Stomach smooth muscle (tissue), 2 donors: ENCODE measurements at regions not wholly inside any gene's neighbourhood (a gene's known extent, or its start where the extent isn't known, plus 50 kb on each side); places are given as distances from the start of the nearest gene placed in this dataset.

ENCODE experiments used
- H3K27ac ChIP-seq: one replicate; pipeline ENCODE4 v1.7.0; 2013; ENCODE audit warnings: mild to moderate bottlenecking, low read length, inconsistent platforms
- H3K27me3 ChIP-seq, 2 donors: one replicate each; pipeline ENCODE4 v1.7.0; 2013; ENCODE audit warnings: low read length in 2 of 2; ENCODE audit not compliant: insufficient read depth in 2 of 2, control insufficient read depth in 1 of 2
- H3K36me3 ChIP-seq, 2 donors: one replicate each; pipeline ENCODE4 v1.7.0; 2013; ENCODE audit warnings: low read length in 2 of 2; ENCODE audit not compliant: control insufficient read depth in 2 of 2, insufficient read depth in 2 of 2
- H3K4me1 ChIP-seq: one replicate; pipeline ENCODE4 v1.7.0; 2013; ENCODE audit warnings: low read length; ENCODE audit not compliant: control insufficient read depth, insufficient read depth
- H3K4me3 ChIP-seq, 2 donors: one replicate each; pipeline ENCODE4 v1.7.0; 2013; ENCODE audit warnings: low read length in 2 of 2
- H3K9ac ChIP-seq, 2 donors: one replicate each; pipeline ENCODE4 v1.7.0; 2013; ENCODE audit warnings: low read length in 2 of 2, mild to moderate bottlenecking in 1 of 2
- H3K9me3 ChIP-seq, 2 donors: one replicate each; pipeline ENCODE4 v1.7.0; 2013; ENCODE audit warnings: low read length in 2 of 2; ENCODE audit not compliant: control insufficient read depth in 2 of 2
- donor health status: healthy.
- donor health status: Pancreatic carcinoma.

GRCh38 chr5:38119836-38120235 is 138.5 kb upstream of the EGFLAM start:
- no peaks in the 10 kb centered on the region for H3K27me3 ChIP-seq
- H3K9me3 ChIP-seq, result no peaks in the 10 kb centered on the region
- no peaks in the 10 kb centered on the region for H3K4me1 ChIP-seq
- no peak overlapping the region for H3K4me3 ChIP-seq
- no peak overlapping the region for H3K9ac ChIP-seq
- H3K36me3 ChIP-seq, result no peaks in the 10 kb centered on the region
- no peak overlapping the region for H3K27ac ChIP-seq

DNA sequence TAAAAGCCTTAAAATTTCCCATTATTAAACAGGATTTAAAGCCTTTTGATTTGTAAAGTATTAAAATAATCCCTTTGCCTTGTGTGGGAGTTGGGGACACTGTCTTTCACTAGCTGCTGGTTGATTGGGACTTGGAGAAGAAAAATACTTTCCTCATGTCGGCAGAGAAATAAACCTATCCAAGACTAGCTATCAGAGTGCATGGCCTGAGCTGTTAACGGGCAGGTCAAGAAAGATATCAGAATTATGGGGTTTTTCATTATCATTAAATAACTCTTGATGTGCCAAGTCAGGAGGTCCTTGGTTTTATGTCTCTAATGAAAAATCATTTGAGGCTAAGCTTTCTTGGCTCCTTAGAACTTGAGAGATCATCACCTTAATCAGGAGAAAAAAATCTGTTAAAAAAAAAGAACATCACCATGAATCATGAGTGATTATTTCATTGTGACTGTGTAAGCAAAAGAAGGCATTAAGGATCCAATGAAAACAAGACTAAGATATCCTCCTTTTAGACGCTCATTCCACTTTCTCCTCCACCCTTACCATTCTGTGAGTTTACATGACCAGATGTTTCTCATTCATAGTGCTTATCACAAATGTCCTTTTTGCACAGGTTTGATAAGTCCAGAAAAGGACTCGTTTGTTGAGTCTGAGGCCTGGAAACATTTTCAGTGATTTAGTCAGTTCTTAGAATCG is 140.4 kb upstream of the EGFLAM start:
- Histone ChIP-seq H3K36me3 (no peaks in the 10 kb centered on the region), H3K27me3 (no peaks in the 10 kb centered on the region), H3K4me1 (no peaks in the 10 kb centered on the region), H3K9me3 (no peaks in the 10 kb centered on the region), H3K27ac (no peak overlapping the region), H3K9ac (no peak overlapping the region), H3K4me3 (no peak overlapping the region)

DNA sequence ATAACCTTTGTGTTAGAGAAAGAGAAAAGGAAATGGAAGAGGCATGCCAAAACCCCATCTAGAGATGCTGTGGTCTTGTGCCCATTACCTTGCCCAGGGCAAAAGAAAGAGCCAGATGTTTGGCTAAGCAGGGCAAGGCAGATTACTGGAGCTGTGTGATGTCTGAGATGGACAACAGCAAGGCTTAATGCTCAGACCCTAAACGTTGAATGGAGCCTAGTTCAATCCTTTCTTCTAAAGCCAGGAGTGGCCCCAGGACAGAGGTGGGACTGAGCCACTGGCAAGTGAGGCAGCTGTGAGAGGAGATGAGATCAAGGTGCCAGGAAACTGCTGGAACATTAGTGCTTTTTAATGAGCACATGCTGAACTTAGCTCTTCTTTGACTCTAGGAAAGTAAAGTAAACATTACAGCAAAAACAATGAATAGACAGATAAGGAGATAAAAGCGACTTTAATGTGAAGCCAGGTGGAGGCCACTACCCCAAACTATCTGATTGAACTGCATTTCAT is 143.0 kb upstream of the EGFLAM start:
- no peak overlapping the region for H3K4me3 ChIP-seq
- H3K9ac ChIP-seq, result no peak overlapping the region
- H3K36me3 ChIP-seq, result no peaks in the 10 kb centered on the region
- H3K27me3 ChIP-seq, result no peaks in the 10 kb centered on the region
- H3K9me3 ChIP-seq, result no peaks in the 10 kb centered on the region
- no peak overlapping the region for H3K27ac ChIP-seq
- no peaks in the 10 kb centered on the region for H3K4me1 ChIP-seq

- H3K27ac ChIP-seq, result no peak overlapping the region
- H3K27me3 ChIP-seq, result no peaks in the 10 kb centered on the region
Measured at GRCh38 chr5:38113880-38114279, 144.5 kb upstream of the EGFLAM start.

DNA sequence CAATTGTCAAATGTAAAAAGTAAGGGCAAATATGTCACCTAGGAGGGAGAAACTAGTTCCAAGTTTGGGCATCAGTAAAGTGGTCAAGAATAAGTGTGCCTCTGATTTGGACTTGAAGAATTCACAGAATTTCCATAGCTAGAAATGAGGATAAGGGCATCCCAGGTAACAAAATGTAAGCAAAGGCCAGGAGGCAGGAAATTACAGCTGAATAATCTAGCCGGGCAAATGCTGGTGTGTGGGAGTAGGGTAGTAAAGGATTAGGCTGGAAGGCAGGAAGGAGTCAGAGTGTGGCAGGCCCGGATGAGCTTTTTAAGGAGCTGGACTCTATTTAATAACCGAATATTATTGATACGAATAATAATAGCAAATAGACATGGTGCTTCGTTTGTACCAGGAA is 144.9 kb upstream of the EGFLAM start:
- H3K27ac ChIP-seq, result no peak overlapping the region
- no peaks in the 10 kb centered on the region for H3K4me1 ChIP-seq
- H3K27me3 ChIP-seq, result no peaks in the 10 kb centered on the region
- no peak overlapping the region for H3K9ac ChIP-seq
- no peaks in the 10 kb centered on the region for H3K9me3 ChIP-seq
- H3K4me3 ChIP-seq, result no peak overlapping the region
- no peaks in the 10 kb centered on the region for H3K36me3 ChIP-seq

More at GRCh38 chr5:38113880-38114279, 144.5 kb upstream of the EGFLAM start:
- Histone ChIP-seq H3K36me3 (no peaks in the 10 kb centered on the region), H3K4me3 (no peak overlapping the region), H3K4me1 (no peaks in the 10 kb centered on the region), H3K9me3 (no peaks in the 10 kb centered on the region), H3K9ac (no peak overlapping the region)

- H3K27ac ChIP-seq, result no peak overlapping the region
- H3K9ac ChIP-seq, result no peak overlapping the region
- no peaks in the 10 kb centered on the region for H3K9me3 ChIP-seq
- H3K4me3 ChIP-seq, result no peak overlapping the region
- no peaks in the 10 kb centered on the region for H3K27me3 ChIP-seq
- no peaks in the 10 kb centered on the region for H3K4me1 ChIP-seq
- no peaks in the 10 kb centered on the region for H3K36me3 ChIP-seq
Measured at GRCh38 chr5:38112938-38113337, 145.4 kb upstream of the EGFLAM start.

DNA sequence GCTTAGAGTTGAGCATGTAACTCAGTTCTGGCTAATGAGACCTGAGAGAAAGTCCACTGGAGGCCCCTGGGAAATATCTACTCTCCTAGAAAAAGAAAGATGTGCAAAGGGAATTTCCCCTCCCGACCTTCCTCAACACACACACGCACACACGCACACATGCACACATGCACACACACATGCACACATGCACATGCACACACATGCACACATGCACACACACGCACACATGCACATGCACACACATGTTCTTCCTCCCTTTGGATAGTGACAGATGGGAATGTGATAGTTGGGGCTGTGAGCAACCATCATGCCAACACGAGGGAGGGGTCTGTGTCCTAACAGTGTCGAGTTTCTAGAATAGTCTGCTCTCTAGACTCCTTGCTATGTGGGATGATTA is 148.2 kb upstream of the EGFLAM start:
- Histone ChIP-seq H3K9ac (no peak overlapping the region), H3K9me3 (no peaks in the 10 kb centered on the region), H3K4me3 (no peak overlapping the region), H3K4me1 (no peaks in the 10 kb centered on the region), H3K36me3 (no peaks in the 10 kb centered on the region), H3K27ac (no peak overlapping the region), H3K27me3 (no peaks in the 10 kb centered on the region)

DNA sequence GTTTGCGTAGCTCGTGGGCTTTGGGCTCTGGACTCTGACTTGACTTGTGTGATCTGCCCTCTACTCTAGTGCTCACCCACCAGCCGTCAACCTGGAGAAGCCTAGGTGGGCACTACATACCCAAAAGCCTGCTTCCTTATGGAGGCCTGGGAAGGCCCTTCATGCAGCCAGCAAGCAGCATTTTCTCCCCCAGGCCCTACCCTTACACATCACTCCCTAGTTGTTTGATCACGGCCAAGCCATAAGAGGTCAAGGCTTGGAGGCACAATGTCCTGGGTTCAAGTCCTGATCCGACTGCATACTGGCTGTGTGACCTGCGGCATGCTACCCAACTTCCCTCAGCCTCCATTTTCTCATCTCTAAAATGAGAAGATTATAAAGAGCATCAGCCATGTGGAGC is 151.3 kb upstream of the EGFLAM start:
- Histone ChIP-seq H3K9me3 (no peaks in the 10 kb centered on the region), H3K4me1 (no peaks in the 10 kb centered on the region), H3K36me3 (no peaks in the 10 kb centered on the region), H3K27ac (no peak overlapping the region), H3K27me3 (no peaks in the 10 kb centered on the region), H3K4me3 (no peak overlapping the region), H3K9ac (no peak overlapping the region)

DNA sequence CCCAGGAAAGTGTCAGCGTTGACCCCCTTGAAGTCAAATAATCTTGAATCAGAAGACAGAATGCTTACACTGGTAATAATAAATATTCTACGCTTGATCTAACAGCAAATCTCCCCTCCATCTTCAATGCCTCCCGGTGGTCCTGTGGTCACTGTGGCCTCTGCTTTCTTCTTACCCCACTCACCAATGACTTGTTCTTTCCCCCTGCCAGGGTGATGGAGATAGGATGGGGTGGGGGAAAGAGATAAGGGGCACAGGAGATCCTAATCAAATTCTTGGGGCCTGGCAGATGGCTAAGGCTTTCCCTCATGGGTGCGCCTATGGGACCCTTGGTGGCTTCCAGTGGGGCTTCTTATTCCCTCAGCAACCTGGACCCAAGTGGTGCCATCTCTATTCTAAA is 152.6 kb upstream of the EGFLAM start:
- H3K9ac ChIP-seq, result no peak overlapping the region
- H3K9me3 ChIP-seq, result no peaks in the 10 kb centered on the region
- H3K27me3 ChIP-seq, result no peaks in the 10 kb centered on the region
- H3K27ac ChIP-seq, result no peak overlapping the region
- H3K4me1 ChIP-seq, result no peaks in the 10 kb centered on the region
- no peak overlapping the region for H3K4me3 ChIP-seq
- no peaks in the 10 kb centered on the region for H3K36me3 ChIP-seq

GRCh38 chr5:38105231-38105570 is 153.2 kb upstream of the EGFLAM start:
- Histone ChIP-seq H3K27ac (no peak overlapping the region), H3K36me3 (no peaks in the 10 kb centered on the region), H3K4me3 (no peak overlapping the region), H3K9me3 (no peaks in the 10 kb centered on the region), H3K9ac (no peak overlapping the region), H3K4me1 (no peaks in the 10 kb centered on the region), H3K27me3 (no peaks in the 10 kb centered on the region)

- no peaks in the 10 kb centered on the region for H3K4me1 ChIP-seq
- no peaks in the 10 kb centered on the region for H3K27me3 ChIP-seq
- H3K9me3 ChIP-seq, result no peaks in the 10 kb centered on the region
- H3K27ac ChIP-seq, result no peak overlapping the region
- H3K4me3 ChIP-seq, result no peak overlapping the region
- H3K9ac ChIP-seq, result no peak overlapping the region
- no peaks in the 10 kb centered on the region for H3K36me3 ChIP-seq
Measured at GRCh38 chr5:38104497-38105230, 153.7 kb upstream of the EGFLAM start.
